ENCODE measurements at regions not wholly inside any gene's neighbourhood (a gene's known extent, or its start where the extent isn't known, plus 50 kb on each side); places are given as distances from the start of the nearest gene placed in this dataset.

DNA sequence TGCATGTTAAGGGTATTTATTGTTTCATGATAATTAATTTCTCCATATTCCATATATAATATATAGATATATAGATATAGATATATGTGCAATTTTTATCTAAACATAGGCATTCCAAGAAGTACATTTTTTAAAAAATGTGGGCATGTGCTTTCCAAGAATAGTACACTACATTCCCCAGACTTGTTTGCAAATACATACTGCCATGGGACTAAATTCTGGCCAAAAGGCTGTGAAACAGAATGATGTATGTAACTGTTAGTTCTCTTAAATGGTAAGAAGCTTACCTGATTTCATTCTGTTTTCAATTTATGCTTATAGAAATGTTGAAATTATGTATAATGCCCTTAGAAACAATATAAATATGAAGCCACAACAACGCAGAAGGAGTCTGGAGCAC, 503.2 kb upstream of the SPRY2 start:
- TF ChIP-seq BHLHE40 (IDR thresholded peaks at IDR 0.05; ENCODE audit: borderline replicate concordance) (no peak), SP1 (IDR thresholded peaks at IDR 0.05) (no peak), HDGF (IDR thresholded peaks at IDR 0.05; ENCODE audit: borderline replicate concordance) (no peak)
